CD14-positive monocyte (primary cell): ENCODE measurements at regions not wholly inside any gene's neighbourhood (a gene's known extent, or its start where the extent isn't known, plus 50 kb on each side); places are given as distances from the start of the nearest gene placed in this dataset.

Source experiments
- DNase-seq, 3 donors: peaks; one replicate each; pipeline ENCODE4 v3.0.0-alpha.2; 2011 to 2022
- H2AFZ ChIP-seq: 2 replicates; pipeline ENCODE4 v1.6.0; 2012; ENCODE audit warnings: mild to moderate bottlenecking, low read depth, low read length, inconsistent platforms; ENCODE audit not compliant: insufficient read depth, poor library complexity, severe bottlenecking
- H3K27ac ChIP-seq, 2 donors: 1 replicate in 1 of 2; 2 replicates in 1 of 2; pipeline ENCODE4 v1.5.1; 2012 to 2013; ENCODE audit warnings: low read length in 2 of 2, control low read depth in 1 of 2, inconsistent platforms in 1 of 2, low read depth in 1 of 2, mild to moderate bottlenecking in 1 of 2
- H3K27me3 ChIP-seq, 2 donors: one replicate each; pipeline versions ENCODE4 v1.6.0 to v1.6.1; 2011 to 2013; ENCODE audit warnings: low read length in 2 of 2; ENCODE audit not compliant: control insufficient read depth in 2 of 2, insufficient read depth in 2 of 2
- H3K36me3 ChIP-seq, 2 donors: replicated peaks in 1 of 2; 1 replicate in 1 of 2; 2 replicates in 1 of 2; pipeline versions ENCODE4 v1.5.1 to v1.6.1; 2012 to 2013; ENCODE audit warnings: low read length in 2 of 2, control low read depth in 1 of 2, inconsistent platforms in 1 of 2, mild to moderate bottlenecking in 1 of 2; ENCODE audit not compliant: insufficient read depth in 2 of 2, control insufficient read depth in 1 of 2
- H3K4me1 ChIP-seq, 2 donors: 1 replicate in 1 of 2; 2 replicates in 1 of 2; pipeline versions ENCODE4 v1.5.1 to v1.6.1; 2012 to 2013; ENCODE audit warnings: low read length in 2 of 2, control low read depth in 1 of 2, inconsistent platforms in 1 of 2, mild to moderate bottlenecking in 1 of 2, moderate library complexity in 1 of 2; ENCODE audit not compliant: insufficient read depth in 2 of 2, control insufficient read depth in 1 of 2
- H3K4me2 ChIP-seq: replicated peaks from 2 replicates; pipeline ENCODE3; 2012; ENCODE audit warnings: low read length, moderate library complexity, mild to moderate bottlenecking; ENCODE audit not compliant: poor library complexity, severe bottlenecking; ENCODE audit errors: extremely low read depth
- H3K4me3 ChIP-seq, 3 experiments: fragments of 200-600 bp in 1 of 3; sonication (generic) in 1 of 3; replicated peaks in 1 of 3; 1 replicate in 2 of 3; 2 replicates in 1 of 3; pipeline ENCODE4 v1.5.1; 2011 to 2013; ENCODE audit warnings: low read length in 3 of 3, mild to moderate bottlenecking in 3 of 3, control low read depth in 2 of 3, low read depth in 2 of 3, inconsistent platforms in 1 of 3, moderate library complexity in 1 of 3
- H3K79me2 ChIP-seq: 2 replicates; pipeline ENCODE4 v1.6.0; 2012; ENCODE audit warnings: mild to moderate bottlenecking, control low read depth, inconsistent platforms, low read length, moderate library complexity; ENCODE audit not compliant: insufficient read depth
- H3K9ac ChIP-seq: 2 replicates; pipeline ENCODE4 v1.6.0; 2017; ENCODE audit warnings: low read length, mild to moderate bottlenecking; ENCODE audit not compliant: insufficient read depth, poor library complexity, severe bottlenecking
- H3K9me3 ChIP-seq, 2 donors: replicated peaks in 1 of 2; 1 replicate in 1 of 2; 2 replicates in 1 of 2; pipeline versions ENCODE4 v1.5.1 to v1.6.1; 2012 to 2013; ENCODE audit warnings: low read length in 2 of 2, control low read depth in 1 of 2; ENCODE audit not compliant: control insufficient read depth in 1 of 2, insufficient read depth in 1 of 2
- H4K20me1 ChIP-seq: 2 replicates; pipeline ENCODE4 v1.6.0; 2012; ENCODE audit warnings: mild to moderate bottlenecking, low read length, control low read depth, moderate library complexity; ENCODE audit not compliant: insufficient read depth
- H3K27ac Mint-ChIP-seq, 7 donors: one replicate each; pipeline ENCODE4 v1.8.0; 2020; ENCODE audit warnings: mild to moderate bottlenecking in 7 of 7, mixed read lengths in 7 of 7, moderate library complexity in 6 of 7, inconsistent platforms in 2 of 7
- H3K27me3 Mint-ChIP-seq, 3 donors: one replicate each; pipeline ENCODE4 v1.8.0; 2021 to 2022; ENCODE audit warnings: low read depth in 3 of 3, mild to moderate bottlenecking in 3 of 3, mixed read lengths in 3 of 3, moderate library complexity in 3 of 3, inconsistent platforms in 1 of 3
- H3K36me3 Mint-ChIP-seq, 2 donors: one replicate each; pipeline ENCODE4 v1.8.0; 2020; ENCODE audit warnings: mixed read lengths in 2 of 2, inconsistent platforms in 1 of 2, mild to moderate bottlenecking in 1 of 2
- H3K4me1 Mint-ChIP-seq: one replicate; pipeline ENCODE4 v1.8.0; 2020; ENCODE audit warnings: mild to moderate bottlenecking, mixed read lengths
- H3K4me3 Mint-ChIP-seq, 2 donors: one replicate each; pipeline ENCODE4 v1.8.0; 2020; ENCODE audit warnings: mild to moderate bottlenecking in 2 of 2, mixed read lengths in 2 of 2, moderate library complexity in 1 of 2
- H3K9me3 Mint-ChIP-seq, 7 donors: one replicate each; pipeline ENCODE4 v1.8.0; 2020 to 2022; ENCODE audit warnings: mixed read lengths in 7 of 7, mild to moderate bottlenecking in 6 of 7, moderate library complexity in 6 of 7, inconsistent platforms in 2 of 7
- WGBS: methylation state at CpG from one replicate; pipeline ENCODE4 v1.1.5; 2013; ENCODE audit warnings: missing lambda C conversion rate; ENCODE audit not compliant: insufficient coverage; 5-methylcytosine and 5-hydroxymethylcytosine counted together
- intact Hi-C, 2 donors: fragments of 100-400 bp; cut with micrococcal nuclease; formaldehyde crosslinking; loops; one replicate each; pipeline versions ENCODE4 v1.15.0 to v1.15.1; 2023
- TF ChIP-seq, protein P1 (sequence below): fragments of 200-600 bp; IDR thresholded peaks from one replicate; pipeline ENCODE4 v1.8.0; 2022; ENCODE audit warnings: antibody characterized with exemption, mild to moderate bottlenecking

DNA sequence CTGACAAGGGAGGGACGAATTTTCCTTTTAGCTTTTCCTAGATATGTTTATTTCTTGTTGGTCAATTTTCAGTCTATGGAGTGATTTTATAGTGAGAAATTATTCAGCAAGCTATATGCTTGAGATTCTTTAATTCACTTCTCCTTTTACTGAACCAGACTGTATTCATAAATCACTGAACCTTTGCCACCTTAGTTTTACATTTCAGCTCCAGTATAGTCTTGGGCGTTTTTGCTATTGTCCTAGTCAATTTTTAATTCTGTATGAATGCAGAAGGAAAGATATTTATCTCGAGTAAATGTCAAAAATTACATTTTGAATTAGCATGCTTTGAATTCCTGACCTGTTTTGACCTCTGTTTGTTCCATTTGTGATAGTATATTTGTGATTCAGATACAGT is 468.9 kb downstream of the IPMK start:
- no peaks in the 10 kb centered on the region for H3K36me3 Mint-ChIP-seq
- H3K4me3 Mint-ChIP-seq = no peak overlapping the region
- Histone ChIP-seq H3K36me3 (no peaks in the 10 kb centered on the region), H3K4me1 (no peaks in the 10 kb centered on the region), H3K27ac (no peak overlapping the region), H3K79me2 (no peaks in the 10 kb centered on the region), H3K4me3 (no peak overlapping the region), H3K9ac (no peak overlapping the region), H4K20me1 (no peaks in the 10 kb centered on the region), H3K4me2 (no peak overlapping the region), H3K27me3 (no peaks in the 10 kb centered on the region), H2AFZ (no peak overlapping the region), H3K9me3 (no peaks in the 10 kb centered on the region)
- no peaks in the 10 kb centered on the region for H3K9me3 Mint-ChIP-seq
- no peak overlapping the region for H3K27ac Mint-ChIP-seq
- TF ChIP-seq, protein P1, sequence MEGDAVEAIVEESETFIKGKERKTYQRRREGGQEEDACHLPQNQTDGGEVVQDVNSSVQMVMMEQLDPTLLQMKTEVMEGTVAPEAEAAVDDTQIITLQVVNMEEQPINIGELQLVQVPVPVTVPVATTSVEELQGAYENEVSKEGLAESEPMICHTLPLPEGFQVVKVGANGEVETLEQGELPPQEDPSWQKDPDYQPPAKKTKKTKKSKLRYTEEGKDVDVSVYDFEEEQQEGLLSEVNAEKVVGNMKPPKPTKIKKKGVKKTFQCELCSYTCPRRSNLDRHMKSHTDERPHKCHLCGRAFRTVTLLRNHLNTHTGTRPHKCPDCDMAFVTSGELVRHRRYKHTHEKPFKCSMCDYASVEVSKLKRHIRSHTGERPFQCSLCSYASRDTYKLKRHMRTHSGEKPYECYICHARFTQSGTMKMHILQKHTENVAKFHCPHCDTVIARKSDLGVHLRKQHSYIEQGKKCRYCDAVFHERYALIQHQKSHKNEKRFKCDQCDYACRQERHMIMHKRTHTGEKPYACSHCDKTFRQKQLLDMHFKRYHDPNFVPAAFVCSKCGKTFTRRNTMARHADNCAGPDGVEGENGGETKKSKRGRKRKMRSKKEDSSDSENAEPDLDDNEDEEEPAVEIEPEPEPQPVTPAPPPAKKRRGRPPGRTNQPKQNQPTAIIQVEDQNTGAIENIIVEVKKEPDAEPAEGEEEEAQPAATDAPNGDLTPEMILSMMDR = no peak
- H3K4me1 Mint-ChIP-seq = no peaks in the 10 kb centered on the region
- H3K27me3 Mint-ChIP-seq = no peaks in the 10 kb centered on the region
- WGBS = no CpG with 5 or more reads among the region's 3 CpGs
- intact Hi-C loops = no loop called here
- no peak for DNase-seq

DNA sequence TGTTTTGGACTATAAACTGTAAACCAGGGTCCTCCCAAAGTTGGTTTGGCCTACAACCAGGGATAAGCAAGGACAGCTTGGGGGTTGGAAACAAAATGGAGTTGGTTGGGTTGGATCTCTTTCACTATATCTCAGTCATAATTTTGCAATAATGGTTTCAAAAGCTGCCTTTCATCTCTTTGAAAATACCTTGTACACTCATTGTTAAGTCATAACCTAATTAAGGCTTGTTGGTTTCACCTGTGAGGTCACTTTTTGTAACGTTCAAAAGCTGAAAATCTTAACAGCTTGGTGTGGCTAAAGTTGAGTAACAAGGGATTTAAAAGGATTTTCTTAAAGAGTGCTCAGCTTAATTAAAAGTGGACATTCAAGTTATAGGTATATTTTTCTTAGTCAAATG is 476.1 kb downstream of the IPMK start:
- TF ChIP-seq, protein P1 = no peak
- no peak overlapping the region for H3K4me3 ChIP-seq
- no peak overlapping the region for H3K4me2 ChIP-seq
- no peaks in the 10 kb centered on the region for H3K4me1 ChIP-seq
- no peak for DNase-seq
- H3K79me2 ChIP-seq = no peaks in the 10 kb centered on the region
- H3K9ac ChIP-seq = no peak overlapping the region
- H3K9me3 ChIP-seq = peaks cover 9 to 17% of the 10 kb centered on the region in 2 donors
- no peaks in the 10 kb centered on the region for H4K20me1 ChIP-seq
- no peaks in the 10 kb centered on the region for H3K36me3 ChIP-seq
- Mint-ChIP-seq H3K9me3 (peaks cover 0 to 14% (median 10%) of the 10 kb centered on the region in 7 donors), H3K4me3 (no peak overlapping the region), H3K27ac (no peak overlapping the region), H3K36me3 (no peaks in the 10 kb centered on the region), H3K27me3 (peaks cover 0 to 2% (median 0%) of the 10 kb centered on the region in 3 donors), H3K4me1 (no peaks in the 10 kb centered on the region)
- WGBS = no CpG with 5 or more reads among the region's 1 CpG
- no peaks in the 10 kb centered on the region for H3K27me3 ChIP-seq
- H3K27ac ChIP-seq = no peak overlapping the region
- H2AFZ ChIP-seq = no peak overlapping the region
- intact Hi-C loops = no loop called here
